ENCODE measurements at regions not wholly inside any gene's neighbourhood (a gene's known extent, or its start where the extent isn't known, plus 50 kb on each side); places are given as distances from the start of the nearest gene placed in this dataset.

- H3K79me2 ChIP-seq (ENCODE audit: insufficient read depth, low read length): no peaks in the 10 kb centered on the region
- H3K9ac ChIP-seq (ENCODE audit: low read depth, low read length, poor library complexity, severe bottlenecking): no peak overlapping the region
- no peaks in the 10 kb centered on the region for H3K9me2 ChIP-seq (replicated peaks; ENCODE audit: low read depth, low read length)
- no peaks in the 10 kb centered on the region for H3K9me3 ChIP-seq (ENCODE audit: insufficient read depth, low read depth, low read length)
- H3K4me3 ChIP-seq (ENCODE audit: low read length, poor library complexity, severe bottlenecking): no peak overlapping the region
- no peaks in the 10 kb centered on the region for H3K36me3 ChIP-seq (ENCODE audit: insufficient read depth, low read length)
- TF ChIP-seq EZH2phosphoT487 (IDR thresholded peaks at IDR 0.05; ENCODE audit: borderline replicate concordance): no peak
- no peak for TF ChIP-seq CTCF (conservative IDR thresholded peaks at IDR 0.05; ENCODE audit: low read length)
- no peaks in the 10 kb centered on the region for H3K4me1 ChIP-seq (ENCODE audit: insufficient read depth, low read length, poor library complexity, severe bottlenecking)
- H2AFZ ChIP-seq (ENCODE audit: low read length): no peak overlapping the region
- H3K4me2 ChIP-seq (ENCODE audit: low read depth, low read length, poor library complexity, severe bottlenecking): no peak overlapping the region
- no peaks in the 10 kb centered on the region for H3K27me3 ChIP-seq (ENCODE audit: insufficient read depth, low read length, poor library complexity, severe bottlenecking)
- H3F3A ChIP-seq (ENCODE audit: low read depth): no peaks in the 10 kb centered on the region
- H4K20me1 ChIP-seq (ENCODE audit: insufficient read depth, low read length, poor library complexity, severe bottlenecking): no peaks in the 10 kb centered on the region
These were observed 169.0 kb upstream of the PRKCQ start for GRCh38 chr10:6748981-6749635.

GRCh38 chr10:6748029-6748428 is 168.0 kb upstream of the PRKCQ start:
- TF ChIP-seq EZH2phosphoT487 (IDR thresholded peaks at IDR 0.05; ENCODE audit: borderline replicate concordance): no peak
- TF ChIP-seq CTCF (conservative IDR thresholded peaks at IDR 0.05; ENCODE audit: low read length): no peak
- no peak overlapping the region for H3K4me2 ChIP-seq (ENCODE audit: low read depth, low read length, poor library complexity, severe bottlenecking)
- no peaks in the 10 kb centered on the region for H3K79me2 ChIP-seq (ENCODE audit: insufficient read depth, low read length)
- H2AFZ ChIP-seq (ENCODE audit: low read length): no peak overlapping the region
- no peaks in the 10 kb centered on the region for H4K20me1 ChIP-seq (ENCODE audit: insufficient read depth, low read length, poor library complexity, severe bottlenecking)
- H3K9me2 ChIP-seq (replicated peaks; ENCODE audit: low read depth, low read length): no peaks in the 10 kb centered on the region
- no peaks in the 10 kb centered on the region for H3K4me1 ChIP-seq (ENCODE audit: insufficient read depth, low read length, poor library complexity, severe bottlenecking)
- no peaks in the 10 kb centered on the region for H3K36me3 ChIP-seq (ENCODE audit: insufficient read depth, low read length)
- H3K9ac ChIP-seq (ENCODE audit: low read depth, low read length, poor library complexity, severe bottlenecking): no peak overlapping the region
- no peaks in the 10 kb centered on the region for H3K9me3 ChIP-seq (ENCODE audit: insufficient read depth, low read depth, low read length)
- no peaks in the 10 kb centered on the region for H3F3A ChIP-seq (ENCODE audit: low read depth)
- no peaks in the 10 kb centered on the region for H3K27me3 ChIP-seq (ENCODE audit: insufficient read depth, low read length, poor library complexity, severe bottlenecking)
- no peak overlapping the region for H3K4me3 ChIP-seq (ENCODE audit: low read length, poor library complexity, severe bottlenecking)

- Histone ChIP-seq H4K20me1 (ENCODE audit: insufficient read depth, low read length, poor library complexity, severe bottlenecking) (no peaks in the 10 kb centered on the region), H3K79me2 (ENCODE audit: insufficient read depth, low read length) (no peaks in the 10 kb centered on the region), H3K9ac (ENCODE audit: low read depth, low read length, poor library complexity, severe bottlenecking) (no peak overlapping the region), H3K4me2 (ENCODE audit: low read depth, low read length, poor library complexity, severe bottlenecking) (no peak overlapping the region), H3F3A (ENCODE audit: low read depth) (no peaks in the 10 kb centered on the region), H3K36me3 (ENCODE audit: insufficient read depth, low read length) (no peaks in the 10 kb centered on the region), H3K9me3 (ENCODE audit: insufficient read depth, low read depth, low read length) (no peaks in the 10 kb centered on the region), H3K9me2 (replicated peaks; ENCODE audit: low read depth, low read length) (no peaks in the 10 kb centered on the region), H3K27me3 (ENCODE audit: insufficient read depth, low read length, poor library complexity, severe bottlenecking) (no peaks in the 10 kb centered on the region), H2AFZ (ENCODE audit: low read length) (no peak overlapping the region), H3K4me3 (ENCODE audit: low read length, poor library complexity, severe bottlenecking) (no peak overlapping the region), H3K4me1 (ENCODE audit: insufficient read depth, low read length, poor library complexity, severe bottlenecking) (no peaks in the 10 kb centered on the region)
- TF ChIP-seq CTCF (conservative IDR thresholded peaks at IDR 0.05; ENCODE audit: low read length) (no peak), EZH2phosphoT487 (IDR thresholded peaks at IDR 0.05; ENCODE audit: borderline replicate concordance) (no peak)
These were observed 166.7 kb upstream of the PRKCQ start for GRCh38 chr10:6746782-6747181.

Measured in Loucy (cell line).